ENCODE measurements at regions not wholly inside any gene's neighbourhood (a gene's known extent, or its start where the extent isn't known, plus 50 kb on each side); places are given as distances from the start of the nearest gene placed in this dataset.

DNA sequence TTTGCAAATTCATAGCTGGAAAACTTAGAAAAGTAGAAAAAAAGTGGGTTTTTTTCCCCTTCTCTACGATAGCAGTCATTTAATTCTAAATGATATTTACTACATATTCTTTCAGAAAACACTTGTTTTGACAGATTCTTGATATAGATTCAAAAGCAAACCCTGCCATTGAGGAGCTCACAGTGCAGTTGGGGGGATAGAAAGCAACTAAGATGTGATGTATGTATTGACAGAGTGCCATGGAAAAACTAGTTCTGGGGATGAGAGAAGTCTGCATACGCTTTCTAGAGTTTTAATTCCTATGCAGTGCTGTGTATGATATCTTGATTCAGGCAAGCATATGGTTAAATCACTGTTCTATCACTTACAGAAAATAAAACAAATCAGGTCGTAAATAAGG lies 436.6 kb upstream of the GHITM start:
- CTCF ChIA-PET, result no interaction called here
- FAIRE-seq (no peak), DNase-seq (ENCODE audit: low read depth, low spot score) (no peak)
- Histone ChIP-seq H3K36me3 (ENCODE audit: control insufficient read depth in 2 of 2, extremely low read depth in 1 of 2, insufficient read depth in 2 of 2, low read length in 2 of 2) (no peaks in the 10 kb centered on the region), H3K27me3 (ENCODE audit: control insufficient read depth in 2 of 2, insufficient read depth in 2 of 2, low read length in 2 of 2) (no peaks in the 10 kb centered on the region), H3K4me3 (replicated peaks in 1 of 3; ENCODE audit: insufficient read depth in 1 of 3, low read depth in 1 of 3, low read length in 3 of 3) (no peak overlapping the region), H3K9me3 (replicated peaks; ENCODE audit: control insufficient read depth, insufficient read depth, low read length) (no peaks in the 10 kb centered on the region), H4K20me1 (replicated peaks; ENCODE audit: control insufficient read depth, extremely low read depth, insufficient read depth, low read length) (no peaks in the 10 kb centered on the region), H3K9me1 (replicated peaks; ENCODE audit: control insufficient read depth, extremely low read depth, insufficient read depth, low read length) (no peaks in the 10 kb centered on the region), H3K27ac (ENCODE audit: insufficient read depth, low read depth, low read length) (no peak overlapping the region), H3K9ac (replicated peaks; ENCODE audit: extremely low read depth, insufficient read depth, low read length) (no peak overlapping the region), H3K4me2 (ENCODE audit: insufficient read depth, low read length) (no peak overlapping the region), H3K4me1 (ENCODE audit: control insufficient read depth, extremely low read depth, insufficient read depth, low read length) (no peaks in the 10 kb centered on the region), H2AFZ (ENCODE audit: low read depth, low read length) (no peak overlapping the region), H3K79me2 (ENCODE audit: control insufficient read depth, insufficient read depth, low read length) (no peaks in the 10 kb centered on the region)
- POLR2A ChIA-PET, result no interaction called here
- dilution Hi-C loops (cut with MboI; ENCODE audit: extremely low pct_ligation_motif_present, low sequenced_read_pairs) (no loop called here), intact Hi-C loops (cut with micrococcal nuclease) (no loop called here)
- TF ChIP-seq POLR2A (IDR thresholded peaks at IDR 0.05; ENCODE audit: low read depth, low read length) (no peak), JUN (IDR thresholded peaks at IDR 0.05; ENCODE audit: borderline replicate concordance, insufficient read depth, insufficient read length, low read depth) (no peak), MAX (IDR thresholded peaks at IDR 0.05; ENCODE audit: insufficient read depth, insufficient read length) (no peak), POLR2AphosphoS5 (IDR thresholded peaks at IDR 0.05; ENCODE audit: insufficient read depth, low read depth, low read length) (no peak), EZH2 (IDR thresholded peaks at IDR 0.05; ENCODE audit: borderline replicate concordance, low read depth, low read length, severe bottlenecking) (no peak)
- no TSS peak for BruUV-seq (replicated peaks)

DNA sequence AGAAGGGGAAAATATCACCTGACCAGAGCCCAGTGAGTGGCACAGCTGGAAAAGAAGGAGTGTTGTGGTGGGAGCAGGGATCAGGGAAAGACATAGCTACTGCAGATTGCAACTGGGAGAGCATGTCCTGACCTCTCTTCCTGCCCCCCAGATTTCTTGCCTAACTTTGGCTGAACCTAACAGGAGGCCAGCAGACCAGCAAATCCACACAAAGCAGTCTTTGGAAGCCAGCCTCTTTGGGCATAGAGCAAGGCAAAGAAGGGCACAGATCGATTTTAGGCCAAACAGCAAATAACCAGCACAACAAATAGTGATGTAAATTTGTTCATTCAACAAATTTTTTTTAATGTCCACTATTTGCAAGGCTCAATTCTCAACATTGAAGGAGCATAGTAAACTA lies 433.2 kb upstream of the GHITM start:
- no peaks in the 10 kb centered on the region for H4K20me1 ChIP-seq (replicated peaks; ENCODE audit: control insufficient read depth, extremely low read depth, insufficient read depth, low read length)
- TF ChIP-seq MYC (IDR thresholded peaks at IDR 0.05; ENCODE audit: low read depth, low read length) (no peak), FOS (IDR thresholded peaks at IDR 0.05; ENCODE audit: borderline replicate concordance, insufficient read depth, low read length) (no peak), GATA2 (IDR thresholded peaks at IDR 0.05; ENCODE audit: insufficient read depth, insufficient read length, low read depth, low read length) (no peak), POLR2AphosphoS5 (IDR thresholded peaks at IDR 0.05; ENCODE audit: insufficient read depth, low read depth, low read length) (no peak), JUN (IDR thresholded peaks at IDR 0.05; ENCODE audit: borderline replicate concordance, insufficient read depth, insufficient read length, low read depth) (no peak), MAX (IDR thresholded peaks at IDR 0.05; ENCODE audit: insufficient read depth, insufficient read length) (no peak), POLR2A (IDR thresholded peaks at IDR 0.05; ENCODE audit: low read depth, low read length) (no peak), EZH2 (IDR thresholded peaks at IDR 0.05; ENCODE audit: borderline replicate concordance, low read depth, low read length, severe bottlenecking) (no peak)
- TF ChIP-seq, protein P1, sequence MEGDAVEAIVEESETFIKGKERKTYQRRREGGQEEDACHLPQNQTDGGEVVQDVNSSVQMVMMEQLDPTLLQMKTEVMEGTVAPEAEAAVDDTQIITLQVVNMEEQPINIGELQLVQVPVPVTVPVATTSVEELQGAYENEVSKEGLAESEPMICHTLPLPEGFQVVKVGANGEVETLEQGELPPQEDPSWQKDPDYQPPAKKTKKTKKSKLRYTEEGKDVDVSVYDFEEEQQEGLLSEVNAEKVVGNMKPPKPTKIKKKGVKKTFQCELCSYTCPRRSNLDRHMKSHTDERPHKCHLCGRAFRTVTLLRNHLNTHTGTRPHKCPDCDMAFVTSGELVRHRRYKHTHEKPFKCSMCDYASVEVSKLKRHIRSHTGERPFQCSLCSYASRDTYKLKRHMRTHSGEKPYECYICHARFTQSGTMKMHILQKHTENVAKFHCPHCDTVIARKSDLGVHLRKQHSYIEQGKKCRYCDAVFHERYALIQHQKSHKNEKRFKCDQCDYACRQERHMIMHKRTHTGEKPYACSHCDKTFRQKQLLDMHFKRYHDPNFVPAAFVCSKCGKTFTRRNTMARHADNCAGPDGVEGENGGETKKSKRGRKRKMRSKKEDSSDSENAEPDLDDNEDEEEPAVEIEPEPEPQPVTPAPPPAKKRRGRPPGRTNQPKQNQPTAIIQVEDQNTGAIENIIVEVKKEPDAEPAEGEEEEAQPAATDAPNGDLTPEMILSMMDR (IDR thresholded peaks at IDR 0.05; ENCODE audit: extremely low read depth in 1 of 2, insufficient read depth in 1 of 2, low read depth in 1 of 2, low read length in 2 of 2), result no peak
- dilution Hi-C loops (cut with MboI; ENCODE audit: extremely low pct_ligation_motif_present, low sequenced_read_pairs) (no loop called here), intact Hi-C loops (cut with micrococcal nuclease) (no loop called here)
- no TSS peak for BruUV-seq (replicated peaks)
- DNase-seq (ENCODE audit: low read depth, low spot score) (no peak), FAIRE-seq (no peak)
- CTCF ChIA-PET, result interaction anchor here (1.3 kb wide), 1 partner anchor 13 kb away, joined by 3 read pairs; no protein-coding TSS in a partner anchor
- H3K27me3 ChIP-seq (ENCODE audit: control insufficient read depth in 2 of 2, insufficient read depth in 2 of 2, low read length in 2 of 2), result no peaks in the 10 kb centered on the region
- POLR2A ChIA-PET, result no interaction called here
- no peaks in the 10 kb centered on the region for H3K79me2 ChIP-seq (ENCODE audit: control insufficient read depth, insufficient read depth, low read length)
- no peaks in the 10 kb centered on the region for H3K36me3 ChIP-seq (ENCODE audit: control insufficient read depth in 2 of 2, extremely low read depth in 1 of 2, insufficient read depth in 2 of 2, low read length in 2 of 2)
- no peak overlapping the region for H3K4me3 ChIP-seq (replicated peaks in 1 of 3; ENCODE audit: insufficient read depth in 1 of 3, low read depth in 1 of 3, low read length in 3 of 3)
- H3K9me3 ChIP-seq (replicated peaks; ENCODE audit: control insufficient read depth, insufficient read depth, low read length), result no peaks in the 10 kb centered on the region
- H2AFZ ChIP-seq (ENCODE audit: low read depth, low read length), result no peak overlapping the region
- no peak overlapping the region for H3K27ac ChIP-seq (ENCODE audit: insufficient read depth, low read depth, low read length)
- H3K9me1 ChIP-seq (replicated peaks; ENCODE audit: control insufficient read depth, extremely low read depth, insufficient read depth, low read length), result no peaks in the 10 kb centered on the region
- H3K9ac ChIP-seq (replicated peaks; ENCODE audit: extremely low read depth, insufficient read depth, low read length), result no peak overlapping the region
- H3K4me2 ChIP-seq (ENCODE audit: insufficient read depth, low read length), result no peak overlapping the region
- H3K4me1 ChIP-seq (ENCODE audit: control insufficient read depth, extremely low read depth, insufficient read depth, low read length), result no peaks in the 10 kb centered on the region

Data from endothelial cell of umbilical vein (primary cell).